Prostate gland (tissue), 2 donors: ENCODE measurements at regions not wholly inside any gene's neighbourhood (a gene's known extent, or its start where the extent isn't known, plus 50 kb on each side); places are given as distances from the start of the nearest gene placed in this dataset.

Experiments used
- POLR2AphosphoS5 ChIP-seq: sonication (generic); formaldehyde crosslinking; IDR thresholded peaks from one replicate; pipeline ENCODE4 v1.6.1; 2017; ENCODE audit warnings: antibody characterized with exemption
- TF ChIP-seq, protein P1 (sequence below), 4 experiments: fragments of 200-600 bp in 2 of 4; fragments of 450-650 bp in 2 of 4; sonication (generic) in 2 of 4; IDR thresholded peaks; 1 replicate in 3 of 4; 2 replicates in 1 of 4; pipeline ENCODE4 v1.5.1; 2016 to 2019; ENCODE audit warnings: antibody characterized with exemption in 4 of 4, mild to moderate bottlenecking in 2 of 4, moderate library complexity in 2 of 4

DNA sequence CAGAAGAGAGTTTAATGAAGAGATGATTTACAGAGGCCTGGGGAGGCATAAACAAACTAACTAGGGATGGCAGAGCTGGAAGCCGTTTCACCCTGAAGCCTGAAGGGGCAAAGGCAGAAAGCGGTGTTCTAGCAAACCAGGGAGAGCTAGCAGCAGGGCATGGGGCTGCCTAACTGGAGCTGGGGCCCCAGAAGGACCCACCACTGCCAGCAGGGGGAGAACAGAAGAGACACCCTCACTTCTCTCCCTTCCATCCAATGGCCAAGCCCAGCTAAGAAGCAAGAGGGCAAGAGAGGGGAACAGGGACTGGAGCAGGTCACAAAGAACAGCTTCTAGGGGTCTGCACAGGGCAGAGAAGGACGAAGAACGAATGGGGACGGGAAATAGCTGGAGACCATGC is 195.5 kb downstream of the KATNAL1 start:
- TF ChIP-seq, protein P1, sequence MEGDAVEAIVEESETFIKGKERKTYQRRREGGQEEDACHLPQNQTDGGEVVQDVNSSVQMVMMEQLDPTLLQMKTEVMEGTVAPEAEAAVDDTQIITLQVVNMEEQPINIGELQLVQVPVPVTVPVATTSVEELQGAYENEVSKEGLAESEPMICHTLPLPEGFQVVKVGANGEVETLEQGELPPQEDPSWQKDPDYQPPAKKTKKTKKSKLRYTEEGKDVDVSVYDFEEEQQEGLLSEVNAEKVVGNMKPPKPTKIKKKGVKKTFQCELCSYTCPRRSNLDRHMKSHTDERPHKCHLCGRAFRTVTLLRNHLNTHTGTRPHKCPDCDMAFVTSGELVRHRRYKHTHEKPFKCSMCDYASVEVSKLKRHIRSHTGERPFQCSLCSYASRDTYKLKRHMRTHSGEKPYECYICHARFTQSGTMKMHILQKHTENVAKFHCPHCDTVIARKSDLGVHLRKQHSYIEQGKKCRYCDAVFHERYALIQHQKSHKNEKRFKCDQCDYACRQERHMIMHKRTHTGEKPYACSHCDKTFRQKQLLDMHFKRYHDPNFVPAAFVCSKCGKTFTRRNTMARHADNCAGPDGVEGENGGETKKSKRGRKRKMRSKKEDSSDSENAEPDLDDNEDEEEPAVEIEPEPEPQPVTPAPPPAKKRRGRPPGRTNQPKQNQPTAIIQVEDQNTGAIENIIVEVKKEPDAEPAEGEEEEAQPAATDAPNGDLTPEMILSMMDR (IDR thresholded peaks at IDR 0.05), result no peak
- no peak for TF ChIP-seq POLR2AphosphoS5
